Peyer's patch (tissue), 4 donors: ENCODE measurements at regions not wholly inside any gene's neighbourhood (a gene's known extent, or its start where the extent isn't known, plus 50 kb on each side); places are given as distances from the start of the nearest gene placed in this dataset.

Experiments
- CTCF ChIP-seq, 6 experiments: fragments of 450-650 bp in 4 of 6; fragments of 200-600 bp in 2 of 6; sonication (generic) in 1 of 6; IDR thresholded peaks; one replicate each; pipeline ENCODE4 v1.5.1; 2017 to 2019; ENCODE audit warnings: antibody characterized with exemption in 6 of 6, mild to moderate bottlenecking in 3 of 6, moderate library complexity in 1 of 6
- POLR2A ChIP-seq, 2 donors: fragments of 450-650 bp; IDR thresholded peaks; one replicate each; pipeline ENCODE4 v1.5.1; 2017; ENCODE audit warnings: antibody characterized with exemption in 2 of 2, mild to moderate bottlenecking in 2 of 2, moderate library complexity in 2 of 2

- TF ChIP-seq CTCF (IDR thresholded peaks at IDR 0.05) (no peak), POLR2A (IDR thresholded peaks at IDR 0.05) (no peak)
These were observed 127.8 kb upstream of the ANO3 start for GRCh38 chr11:26204101-26204500.
